Ovary (tissue), 7 donors: ENCODE measurements at regions not wholly inside any gene's neighbourhood (a gene's known extent, or its start where the extent isn't known, plus 50 kb on each side); places are given as distances from the start of the nearest gene placed in this dataset.

ENCODE experiments used
- DNase-seq, 5 donors: peaks; one replicate each; pipeline ENCODE4 v3.0.0-alpha.2; 2019 to 2020
- H3K27ac ChIP-seq, 2 donors: fragments of 200-600 bp; one replicate each; pipeline versions ENCODE4 v1.5.1 to v1.8.0; 2019 to 2022
- H3K27me3 ChIP-seq: fragments of 200-600 bp; one replicate; pipeline ENCODE4 v1.8.0; 2022
- H3K36me3 ChIP-seq: fragments of 200-600 bp; sonication (generic); one replicate; pipeline ENCODE4 v1.5.1; 2019
- H3K4me1 ChIP-seq: one replicate; pipeline ENCODE4 v1.8.1; 2013; ENCODE audit warnings: mild to moderate bottlenecking, moderate library complexity; ENCODE audit not compliant: insufficient read depth
- H3K4me3 ChIP-seq: fragments of 200-600 bp; sonication (generic); one replicate; pipeline ENCODE4 v1.5.1; 2017
- H3K9me3 ChIP-seq, 2 donors: fragments of 200-600 bp in 1 of 2; sonication (generic) in 1 of 2; one replicate each; pipeline versions ENCODE4 v1.5.1 to v1.8.1; 2013 to 2019; ENCODE audit warnings: mild to moderate bottlenecking in 1 of 2, moderate library complexity in 1 of 2
- CTCF ChIP-seq, 3 donors: fragments of 450-650 bp in 2 of 3; fragments of 200-600 bp in 1 of 3; IDR thresholded peaks; one replicate each; pipeline versions ENCODE4 v1.5.1 to v1.8.0; 2016 to 2022; ENCODE audit warnings: antibody characterized with exemption in 3 of 3, mild to moderate bottlenecking in 1 of 3
- EP300 ChIP-seq: sonication (generic); formaldehyde crosslinking; IDR thresholded peaks from one replicate; pipeline ENCODE4 v1.6.1; 2017; ENCODE audit warnings: antibody characterized with exemption
- POLR2A ChIP-seq: fragments of 450-650 bp; IDR thresholded peaks from one replicate; pipeline ENCODE4 v1.6.1; 2017; ENCODE audit warnings: antibody characterized with exemption, mild to moderate bottlenecking, moderate library complexity
- WGBS, 3 donors: extraction: QIAGEN DNeasy Blood & Tissue Kit in 1 of 3; methylation state at CpG; one replicate each; pipeline versions ENCODE4 v1.1.5 to v1.1.7; 2013 to 2017; 5-methylcytosine and 5-hydroxymethylcytosine counted together
- intact Hi-C, 4 donors: fragments of 100-400 bp; cut with DNase I; formaldehyde crosslinking; loops; one replicate each; pipeline versions ENCODE4 v1.11.0 to v1.15.1; 2022 to 2023
- donor health status: DM: no; HTN: no; CAD: no; lungs with moderate emphysema.
- donor health status: DM: no; HTN: no; CAD: no.
- donor health status: Bipolar disorder and iron deficiency.
- donor health status: DM: no; HTN: no; CAD: no.
- donor health status: DM: yes; HTN: yes; CAD: no.

GRCh38 chr12:126847005-126847629 lies 1419.9 kb upstream of the TMEM132C start:
- no peaks in the 10 kb centered on the region for H3K27me3 ChIP-seq
- no peaks in the 10 kb centered on the region for H3K36me3 ChIP-seq
- intact Hi-C loops, result no loop called here
- no peak overlapping the region for H3K4me3 ChIP-seq
- DNase-seq, result no peak
- TF ChIP-seq EP300 (no peak), CTCF (IDR thresholded peaks at IDR 0.05) (no peak), POLR2A (no peak)
- 58 to 64% (median 61%) methylated on average over 5 of the region's 5 CpGs for WGBS, 3 donors
- H3K9me3 ChIP-seq, result no peaks in the 10 kb centered on the region
- no peaks in the 10 kb centered on the region for H3K4me1 ChIP-seq
- no peak overlapping the region for H3K27ac ChIP-seq

GRCh38 chr12:126855768-126856167 lies 1411.2 kb upstream of the TMEM132C start:
- H3K36me3 ChIP-seq, result no peaks in the 10 kb centered on the region
- H3K4me3 ChIP-seq, result no peak overlapping the region
- H3K27ac ChIP-seq, result no peak overlapping the region
- no peaks in the 10 kb centered on the region for H3K9me3 ChIP-seq
- TF ChIP-seq POLR2A (no peak), CTCF (IDR thresholded peaks at IDR 0.05) (no peak), EP300 (no peak)
- no peak for DNase-seq
- H3K4me1 ChIP-seq, result no peaks in the 10 kb centered on the region
- H3K27me3 ChIP-seq, result no peaks in the 10 kb centered on the region
- intact Hi-C loops, result no loop called here

GRCh38 chr12:126856958-126857357 lies 1410.0 kb upstream of the TMEM132C start:
- DNase-seq, result no peak
- no peaks in the 10 kb centered on the region for H3K36me3 ChIP-seq
- H3K9me3 ChIP-seq, result no peaks in the 10 kb centered on the region
- intact Hi-C loops, result no loop called here
- no peaks in the 10 kb centered on the region for H3K4me1 ChIP-seq
- no peak overlapping the region for H3K27ac ChIP-seq
- no peak overlapping the region for H3K4me3 ChIP-seq
- no peaks in the 10 kb centered on the region for H3K27me3 ChIP-seq
- WGBS, 3 donors, result 80 to 93% (median 87%) methylated on average over 2 of the region's 2 CpGs
- TF ChIP-seq POLR2A (no peak), EP300 (no peak), CTCF (IDR thresholded peaks at IDR 0.05) (no peak)

GRCh38 chr12:126858560-126858959 lies 1408.4 kb upstream of the TMEM132C start:
- intact Hi-C loops, result no loop called here
- H3K36me3 ChIP-seq, result no peaks in the 10 kb centered on the region
- H3K27me3 ChIP-seq, result no peaks in the 10 kb centered on the region
- H3K27ac ChIP-seq, result no peak overlapping the region
- H3K4me3 ChIP-seq, result no peak overlapping the region
- no peak for DNase-seq
- TF ChIP-seq POLR2A (no peak), EP300 (no peak), CTCF (IDR thresholded peaks at IDR 0.05) (no peak)
- 35 to 45% (median 42%) methylated on average over 3 of the region's 3 CpGs for WGBS, 3 donors
- no peaks in the 10 kb centered on the region for H3K4me1 ChIP-seq
- no peaks in the 10 kb centered on the region for H3K9me3 ChIP-seq
